ENCODE measurements at regions not wholly inside any gene's neighbourhood (a gene's known extent, or its start where the extent isn't known, plus 50 kb on each side); places are given as distances from the start of the nearest gene placed in this dataset.

GRCh38 chr1:42040159-42040558 lies 113.1 kb upstream of the GUCA2B start:
- Histone ChIP-seq H3K4me2 (no peak overlapping the region), H3K9ac (no peak overlapping the region), H3K4me1 (ENCODE audit: control insufficient read depth in 1 of 2, insufficient read depth in 2 of 2, low read depth in 1 of 2, low read length in 1 of 2) (peaks cover 0 to 12% of the 10 kb centered on the region in 2 experiments; a peak in 2 of 4 replicates), H2AFZ (ENCODE audit: low read depth) (no peak overlapping the region), H3K27ac (ENCODE audit: low read depth in 2 of 2, low read length in 1 of 2) (no peak overlapping the region), H3K27me3 (ENCODE audit: insufficient read depth) (no peaks in the 10 kb centered on the region), H3K79me2 (ENCODE audit: insufficient read depth) (no peaks in the 10 kb centered on the region), H3K9me2 (no peaks in the 10 kb centered on the region), H3K36me3 (replicated peaks in 1 of 2; ENCODE audit: control insufficient read depth in 1 of 2, insufficient read depth in 2 of 2, low read length in 1 of 2) (no peaks in the 10 kb centered on the region), H3K9me3 (no peaks in the 10 kb centered on the region), H3K4me3 (ENCODE audit: low read depth in 2 of 2, low read length in 1 of 2) (no peak overlapping the region), H4K20me1 (ENCODE audit: insufficient read depth) (no peaks in the 10 kb centered on the region), H3F3A (replicated peaks; ENCODE audit: insufficient read depth) (no peaks in the 10 kb centered on the region)
- DNase-seq: no peak
- ChIA-PET POLR2A (no interaction called here), CTCF (no interaction called here)
- no peak for TF ChIP-seq NFIC (IDR thresholded peaks at IDR 0.05; ENCODE audit: borderline replicate concordance)
- no peak for TF ChIP-seq REST (IDR thresholded peaks at IDR 0.05; ENCODE audit: low read depth, low read length)
- no peak for TF ChIP-seq PBX3 (IDR thresholded peaks at IDR 0.05)
- no peak for TF ChIP-seq YY1 (IDR thresholded peaks at IDR 0.05; ENCODE audit: low read depth)
- TF ChIP-seq GATA2 (CRISPR knock-in tag; IDR thresholded peaks at IDR 0.05): no peak
- no peak for TF ChIP-seq MAX (IDR thresholded peaks at IDR 0.05; ENCODE audit: low read depth)
- TF ChIP-seq TAF1 (IDR thresholded peaks at IDR 0.05; ENCODE audit: borderline replicate concordance, low read depth, low read length): no peak
- TF ChIP-seq TEAD4 (IDR thresholded peaks at IDR 0.05; ENCODE audit: borderline replicate concordance, insufficient read depth): no peak
- no peak for TF ChIP-seq RXRA (IDR thresholded peaks at IDR 0.05; ENCODE audit: borderline replicate concordance, low read depth)
- no peak for TF ChIP-seq ZBTB33 (IDR thresholded peaks at IDR 0.05; ENCODE audit: borderline replicate concordance, low read depth)
- TF ChIP-seq USF1 (IDR thresholded peaks at IDR 0.05; ENCODE audit: borderline replicate concordance, low read depth): no peak
- TF ChIP-seq RCOR1 (IDR thresholded peaks at IDR 0.05; ENCODE audit: low read length): no peak
- TF ChIP-seq IRF3 (IDR thresholded peaks at IDR 0.05; ENCODE audit: low read depth, low read length): no peak
- TF ChIP-seq EP300 (IDR thresholded peaks at IDR 0.05; ENCODE audit: borderline replicate concordance in 1 of 2, low read depth in 1 of 2, low read length in 1 of 2): no peak
- no peak for TF ChIP-seq CTCF (IDR thresholded peaks at IDR 0.05)
- TF ChIP-seq GABPA (IDR thresholded peaks at IDR 0.05; ENCODE audit: low read depth): no peak
- TF ChIP-seq MEF2A (IDR thresholded peaks at IDR 0.05; ENCODE audit: borderline replicate concordance, low read depth): no peak
- 86% methylated on average over 4 of the region's 14 CpGs for WGBS (ENCODE audit: low lambda C conversion rate)
